ENCODE measurements at regions not wholly inside any gene's neighbourhood (a gene's known extent, or its start where the extent isn't known, plus 50 kb on each side); places are given as distances from the start of the nearest gene placed in this dataset.

DNA sequence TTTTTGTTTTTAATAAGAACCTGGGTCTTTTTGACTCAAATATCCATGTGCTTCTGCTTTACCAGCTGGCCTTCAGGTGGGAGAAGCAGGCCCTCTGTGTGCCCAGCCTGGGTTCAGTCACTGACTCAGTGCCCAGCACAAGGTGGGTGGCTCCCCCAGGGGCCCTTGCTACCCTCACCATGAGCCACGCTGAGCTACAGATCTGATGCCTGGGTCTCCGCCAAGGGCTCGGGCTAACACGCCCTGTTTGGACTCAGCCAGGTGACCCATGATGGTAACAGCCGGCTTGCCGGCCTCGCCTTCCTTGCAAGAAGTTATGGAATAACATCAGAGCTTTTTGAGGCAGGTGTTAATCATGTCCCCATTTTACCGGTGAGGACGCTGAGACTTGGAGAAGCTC is 109.5 kb upstream of the NLRP1 start:
- TF ChIP-seq, protein P1, sequence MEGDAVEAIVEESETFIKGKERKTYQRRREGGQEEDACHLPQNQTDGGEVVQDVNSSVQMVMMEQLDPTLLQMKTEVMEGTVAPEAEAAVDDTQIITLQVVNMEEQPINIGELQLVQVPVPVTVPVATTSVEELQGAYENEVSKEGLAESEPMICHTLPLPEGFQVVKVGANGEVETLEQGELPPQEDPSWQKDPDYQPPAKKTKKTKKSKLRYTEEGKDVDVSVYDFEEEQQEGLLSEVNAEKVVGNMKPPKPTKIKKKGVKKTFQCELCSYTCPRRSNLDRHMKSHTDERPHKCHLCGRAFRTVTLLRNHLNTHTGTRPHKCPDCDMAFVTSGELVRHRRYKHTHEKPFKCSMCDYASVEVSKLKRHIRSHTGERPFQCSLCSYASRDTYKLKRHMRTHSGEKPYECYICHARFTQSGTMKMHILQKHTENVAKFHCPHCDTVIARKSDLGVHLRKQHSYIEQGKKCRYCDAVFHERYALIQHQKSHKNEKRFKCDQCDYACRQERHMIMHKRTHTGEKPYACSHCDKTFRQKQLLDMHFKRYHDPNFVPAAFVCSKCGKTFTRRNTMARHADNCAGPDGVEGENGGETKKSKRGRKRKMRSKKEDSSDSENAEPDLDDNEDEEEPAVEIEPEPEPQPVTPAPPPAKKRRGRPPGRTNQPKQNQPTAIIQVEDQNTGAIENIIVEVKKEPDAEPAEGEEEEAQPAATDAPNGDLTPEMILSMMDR (IDR thresholded peaks at IDR 0.05) = no peak
- TF ChIP-seq POLR2A (IDR thresholded peaks at IDR 0.05) (no peak), POLR2AphosphoS5 (IDR thresholded peaks at IDR 0.05; ENCODE audit: insufficient read depth in 1 of 2, low read depth in 1 of 2) (no peak)
